WERI-Rb-1 (cell line): ENCODE measurements at regions not wholly inside any gene's neighbourhood (a gene's known extent, or its start where the extent isn't known, plus 50 kb on each side); places are given as distances from the start of the nearest gene placed in this dataset.

Source experiments
- DNase-seq: peaks from one replicate; pipeline ENCODE4 v3.0.0-alpha.2; 2020
- H3K27ac ChIP-seq: fragments of 250-450 bp; sonication (Bioruptor Pico); 2 replicates; pipeline ENCODE4 v1.5.1; 2020; ENCODE audit warnings: mild to moderate bottlenecking, moderate library complexity
- H3K27me3 ChIP-seq: fragments of 250-450 bp; sonication (Bioruptor Pico); 2 replicates; pipeline ENCODE4 v1.5.1; 2021; ENCODE audit warnings: mild to moderate bottlenecking, low read depth, moderate library complexity; ENCODE audit not compliant: insufficient read depth, severe bottlenecking
- H3K36me3 ChIP-seq: fragments of 250-450 bp; sonication (Bioruptor Pico); 2 replicates; pipeline ENCODE4 v1.5.1; 2020; ENCODE audit warnings: mild to moderate bottlenecking, moderate library complexity
- H3K4me3 ChIP-seq: 2 replicates; pipeline ENCODE4 v1.5.1; 2011; ENCODE audit warnings: low read depth, mild to moderate bottlenecking, control low read depth, low read length
- H3K9me3 ChIP-seq: fragments of 250-450 bp; sonication (Bioruptor Pico); 2 replicates; pipeline ENCODE4 v1.5.1; 2021; ENCODE audit warnings: mild to moderate bottlenecking, moderate library complexity; ENCODE audit not compliant: severe bottlenecking
- CTCF ChIP-seq: IDR thresholded peaks from 2 replicates; pipeline ENCODE4 v1.5.1; 2011; ENCODE audit warnings: low read depth, mild to moderate bottlenecking, control low read depth, inconsistent platforms, low read length

GRCh38 chr22:49010070-49010863, 817.4 kb downstream of the BRD1 start:
- DNase-seq: peak; percentile 2
- Histone ChIP-seq H3K27ac (no peak overlapping the region), H3K27me3 (no peaks in the 10 kb centered on the region), H3K4me3 (no peak overlapping the region), H3K36me3 (no peaks in the 10 kb centered on the region), H3K9me3 (no peaks in the 10 kb centered on the region)
- no peak for TF ChIP-seq CTCF

- Histone ChIP-seq H3K27me3 (no peaks in the 10 kb centered on the region), H3K4me3 (no peak overlapping the region), H3K9me3 (no peaks in the 10 kb centered on the region), H3K27ac (no peak overlapping the region), H3K36me3 (no peaks in the 10 kb centered on the region)
- no peak for TF ChIP-seq CTCF
- peak; percentile 2 for DNase-seq
Measured at GRCh38 chr22:49009359-49010063, 818.2 kb downstream of the BRD1 start.

DNA sequence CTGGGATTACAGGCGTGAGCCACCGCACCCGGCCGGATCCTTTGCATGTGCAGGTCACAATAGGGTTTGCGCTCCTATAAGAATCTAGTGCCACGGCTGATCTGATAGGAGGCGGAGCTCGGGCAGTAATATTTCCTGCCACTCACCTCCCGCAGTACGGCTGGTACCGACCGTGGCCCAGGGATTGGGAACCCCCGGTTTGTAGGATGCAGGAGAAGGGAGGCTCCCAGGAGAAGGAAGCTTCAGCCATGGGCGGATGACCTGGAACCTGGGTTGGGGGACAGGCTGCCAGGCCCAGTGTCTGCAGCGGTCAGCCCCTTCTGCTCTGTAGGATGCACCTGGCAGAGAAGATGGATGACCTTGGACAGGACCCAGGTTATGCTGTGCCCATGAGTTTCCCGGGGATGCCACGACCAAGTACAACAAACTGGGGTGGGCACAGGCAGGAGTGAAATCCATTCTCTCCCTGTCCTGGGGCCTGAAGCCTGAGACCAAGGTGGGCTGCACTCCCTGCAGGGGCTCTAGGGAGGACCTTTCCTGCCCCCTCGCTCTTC, 818.9 kb downstream of the BRD1 start:
- no peak for TF ChIP-seq CTCF
- Histone ChIP-seq H3K9me3 (no peaks in the 10 kb centered on the region), H3K27ac (no peak overlapping the region), H3K4me3 (no peak overlapping the region), H3K27me3 (no peaks in the 10 kb centered on the region), H3K36me3 (no peaks in the 10 kb centered on the region)
- DNase-seq: peak; percentile 4

- H3K9me3 ChIP-seq: peaks cover 3% of the 10 kb centered on the region
Measured at GRCh38 chr22:49007013-49007653, 820.5 kb downstream of the BRD1 start.

More at GRCh38 chr22:49007013-49007653, 820.5 kb downstream of the BRD1 start:
- H3K27me3 ChIP-seq: no peaks in the 10 kb centered on the region
- no peak for TF ChIP-seq CTCF
- no peak overlapping the region for H3K27ac ChIP-seq
- no peaks in the 10 kb centered on the region for H3K36me3 ChIP-seq
- peak; percentile 4 for DNase-seq
- H3K4me3 ChIP-seq: no peak overlapping the region
